Epithelial cell of esophagus (primary cell): ENCODE measurements at regions not wholly inside any gene's neighbourhood (a gene's known extent, or its start where the extent isn't known, plus 50 kb on each side); places are given as distances from the start of the nearest gene placed in this dataset.

Source experiments
- DNase-seq: peaks from one replicate; pipeline ENCODE4 v3.0.0; 2010; ENCODE audit warnings: low read depth
- H3K4me3 ChIP-seq: 2 replicates; pipeline ENCODE4 v1.5.1; 2011; ENCODE audit warnings: mild to moderate bottlenecking, low read length, control low read depth
- CTCF ChIP-seq: IDR thresholded peaks from 2 replicates; pipeline ENCODE4 v1.5.1; 2011; ENCODE audit warnings: low read depth, mild to moderate bottlenecking, low read length, control low read depth, inconsistent platforms; ENCODE audit not compliant: insufficient read depth; ENCODE audit errors: missing control alignments

- no peak for TF ChIP-seq CTCF
- no peak overlapping the region for H3K4me3 ChIP-seq
- DNase-seq, result peak; percentile 54
Observed at GRCh38 chrX:110851780-110852179, 56.2 kb upstream of the CHRDL1 start.

- peak; percentile 61 for DNase-seq
- no peak overlapping the region for H3K4me3 ChIP-seq
- TF ChIP-seq CTCF, result peak; percentile 44
Observed at GRCh38 chrX:110847334-110847733, 51.7 kb upstream of the CHRDL1 start.

- no peak for DNase-seq
- H3K4me3 ChIP-seq, result no peak overlapping the region
Observed at GRCh38 chrX:110846071-110846470, 50.5 kb upstream of the CHRDL1 start.

More at GRCh38 chrX:110846071-110846470, 50.5 kb upstream of the CHRDL1 start:
- no peak for TF ChIP-seq CTCF
